Keratinocyte (primary cell): ENCODE measurements at regions not wholly inside any gene's neighbourhood (a gene's known extent, or its start where the extent isn't known, plus 50 kb on each side); places are given as distances from the start of the nearest gene placed in this dataset.

Experiments used
- CTCF ChIP-seq, 3 experiments: IDR thresholded peaks in 1 of 3; conservative IDR thresholded peaks in 1 of 3; optimal IDR thresholded peaks in 1 of 3; 2 replicates in 2 of 3; 3 replicates in 1 of 3; pipeline versions ENCODE3 to v1.5.1; 2011; ENCODE audit warnings: low read length in 3 of 3, mild to moderate bottlenecking in 3 of 3, moderate library complexity in 2 of 3, control low read depth in 1 of 3, inconsistent platforms in 1 of 3; ENCODE audit not compliant: insufficient read depth in 2 of 3; ENCODE audit errors: extremely low read depth in 1 of 3
- EZH2 ChIP-seq: IDR thresholded peaks from one replicate; pipeline ENCODE4 v1.6.1; 2012; ENCODE audit warnings: inconsistent platforms, mild to moderate bottlenecking, low read length, moderate library complexity

- no peak for TF ChIP-seq EZH2
- TF ChIP-seq CTCF (optimal IDR thresholded peaks at IDR 0.05 in 1 of 3, IDR thresholded peaks at IDR 0.05 in 1 of 3, conservative IDR thresholded peaks at IDR 0.05 in 1 of 3; ENCODE audit: extremely low read depth in 1 of 3, insufficient read depth in 2 of 3, low read length in 3 of 3) = peak in 1 of 3 experiments; percentile 33
Measured at GRCh38 chr11:50174189-50174588, 141.5 kb downstream of the OR4C45 start.
